HG02885 (cell line): ENCODE measurements at regions not wholly inside any gene's neighbourhood (a gene's known extent, or its start where the extent isn't known, plus 50 kb on each side); places are given as distances from the start of the nearest gene placed in this dataset.
"Not testable (repeated sequence)": the region's sequence is repeated elsewhere in the genome, so short reads cannot be mapped to it uniquely, and the experiment has no call there.

Experiments used
- ATAC-seq: cut with Tn5 transposase; IDR thresholded peaks from one replicate; pipeline ENCODE4 v1.9.1; 2021; ENCODE audit warnings: mild to moderate bottlenecking; ENCODE audit not compliant: unreplicated experiment, poor library complexity

- no peak for ATAC-seq
These were observed 1755.4 kb downstream of the PLA2G4A start for GRCh38 chr1:188584119-188584518.

- no peak for ATAC-seq
These were observed 1761.9 kb downstream of the PLA2G4A start for GRCh38 chr1:188590641-188591040.

- ATAC-seq: no peak
These were observed 1765.9 kb downstream of the PLA2G4A start for GRCh38 chr1:188594542-188595235.

GRCh38 chr1:188599313-188599712 is 1770.6 kb downstream of the PLA2G4A start:
- ATAC-seq: no peak

- no peak for ATAC-seq
These were observed 1782.7 kb downstream of the PLA2G4A start for GRCh38 chr1:188611432-188611831.

- no peak for ATAC-seq
These were observed 1786.6 kb downstream of the PLA2G4A start for GRCh38 chr1:188615321-188615720.

- ATAC-seq: no peak
These were observed 1791.5 kb downstream of the PLA2G4A start for GRCh38 chr1:188620236-188620635.

- ATAC-seq: no peak
These were observed 1812.9 kb downstream of the PLA2G4A start for GRCh38 chr1:188641566-188642211.

GRCh38 chr1:188642704-188643103 is 1814.0 kb downstream of the PLA2G4A start:
- ATAC-seq: no peak

GRCh38 chr1:188652678-188653077 is 1823.9 kb downstream of the PLA2G4A start:
- ATAC-seq: no peak

GRCh38 chr1:188655966-188656365 is 1821.7 kb downstream of the BRINP3 start:
- ATAC-seq: not testable (repeated sequence)

GRCh38 chr1:188660572-188660971 is 1817.1 kb downstream of the BRINP3 start:
- no peak for ATAC-seq

GRCh38 chr1:188665477-188665876 is 1812.2 kb downstream of the BRINP3 start:
- no peak for ATAC-seq

- ATAC-seq: no peak
These were observed 1809.6 kb downstream of the BRINP3 start for GRCh38 chr1:188668083-188668482.

GRCh38 chr1:188669728-188670382 is 1807.8 kb downstream of the BRINP3 start:
- ATAC-seq: no peak

- no peak for ATAC-seq
These were observed 1806.8 kb downstream of the BRINP3 start for GRCh38 chr1:188670837-188671236.

GRCh38 chr1:188672153-188672552 is 1805.5 kb downstream of the BRINP3 start:
- ATAC-seq: no peak

GRCh38 chr1:188689542-188689941 is 1788.1 kb downstream of the BRINP3 start:
- ATAC-seq: no peak

GRCh38 chr1:188700116-188700515 is 1777.5 kb downstream of the BRINP3 start:
- no peak for ATAC-seq

- ATAC-seq: no peak
These were observed 1770.9 kb downstream of the BRINP3 start for GRCh38 chr1:188706742-188707141.

GRCh38 chr1:188708795-188709535 is 1768.7 kb downstream of the BRINP3 start:
- ATAC-seq: no peak
